ENCODE measurements at regions not wholly inside any gene's neighbourhood (a gene's known extent, or its start where the extent isn't known, plus 50 kb on each side); places are given as distances from the start of the nearest gene placed in this dataset.

GRCh38 chr6:48389146-48390043, 278.4 kb upstream of the PTCHD4 start:
- TF ChIP-seq ARNTL (CRISPR knock-in tag; IDR thresholded peaks at IDR 0.05; ENCODE audit: borderline replicate concordance, low read depth), result no peak
- no peak for TF ChIP-seq ZFP30 (CRISPR knock-in tag; IDR thresholded peaks at IDR 0.05)

Measured in SK-N-SH treated with all-trans-retinoic acid at 6 μM for 48 hours (cell line).